ENCODE measurements at regions not wholly inside any gene's neighbourhood (a gene's known extent, or its start where the extent isn't known, plus 50 kb on each side); places are given as distances from the start of the nearest gene placed in this dataset.

DNA sequence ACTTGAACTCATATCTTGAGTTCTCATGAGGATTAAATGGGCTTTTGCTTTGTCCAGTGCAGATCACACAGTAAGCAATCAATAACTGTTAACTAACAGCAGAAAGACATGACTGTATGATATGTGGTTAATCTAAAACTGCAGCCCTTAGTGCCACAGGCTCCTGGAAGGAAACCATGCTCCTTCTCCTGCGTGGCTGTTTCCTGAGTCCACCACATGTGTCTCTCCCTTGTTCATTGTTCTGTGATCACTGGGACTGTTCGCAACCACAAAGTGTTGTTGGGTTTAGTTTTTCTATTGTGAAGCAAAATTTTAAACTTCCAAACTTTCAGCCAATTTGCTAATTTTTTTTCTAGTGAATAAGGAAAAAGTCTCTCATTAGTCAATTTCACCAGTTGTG is 130.9 kb upstream of the PTPRM start:
- TF ChIP-seq, protein P1, sequence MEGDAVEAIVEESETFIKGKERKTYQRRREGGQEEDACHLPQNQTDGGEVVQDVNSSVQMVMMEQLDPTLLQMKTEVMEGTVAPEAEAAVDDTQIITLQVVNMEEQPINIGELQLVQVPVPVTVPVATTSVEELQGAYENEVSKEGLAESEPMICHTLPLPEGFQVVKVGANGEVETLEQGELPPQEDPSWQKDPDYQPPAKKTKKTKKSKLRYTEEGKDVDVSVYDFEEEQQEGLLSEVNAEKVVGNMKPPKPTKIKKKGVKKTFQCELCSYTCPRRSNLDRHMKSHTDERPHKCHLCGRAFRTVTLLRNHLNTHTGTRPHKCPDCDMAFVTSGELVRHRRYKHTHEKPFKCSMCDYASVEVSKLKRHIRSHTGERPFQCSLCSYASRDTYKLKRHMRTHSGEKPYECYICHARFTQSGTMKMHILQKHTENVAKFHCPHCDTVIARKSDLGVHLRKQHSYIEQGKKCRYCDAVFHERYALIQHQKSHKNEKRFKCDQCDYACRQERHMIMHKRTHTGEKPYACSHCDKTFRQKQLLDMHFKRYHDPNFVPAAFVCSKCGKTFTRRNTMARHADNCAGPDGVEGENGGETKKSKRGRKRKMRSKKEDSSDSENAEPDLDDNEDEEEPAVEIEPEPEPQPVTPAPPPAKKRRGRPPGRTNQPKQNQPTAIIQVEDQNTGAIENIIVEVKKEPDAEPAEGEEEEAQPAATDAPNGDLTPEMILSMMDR (IDR thresholded peaks at IDR 0.05; ENCODE audit: low read length): no peak
- TF ChIP-seq EZH2 (IDR thresholded peaks at IDR 0.05; ENCODE audit: borderline replicate concordance, low read length): no peak
